GM12872 (cell line): ENCODE measurements at regions not wholly inside any gene's neighbourhood (a gene's known extent, or its start where the extent isn't known, plus 50 kb on each side); places are given as distances from the start of the nearest gene placed in this dataset.

Experiments used
- TF ChIP-seq, protein P1 (sequence below): IDR thresholded peaks from 3 replicates; pipeline ENCODE4 v1.5.1; 2011; ENCODE audit warnings: low read depth, mild to moderate bottlenecking, low read length, moderate library complexity; ENCODE audit not compliant: insufficient read depth

DNA sequence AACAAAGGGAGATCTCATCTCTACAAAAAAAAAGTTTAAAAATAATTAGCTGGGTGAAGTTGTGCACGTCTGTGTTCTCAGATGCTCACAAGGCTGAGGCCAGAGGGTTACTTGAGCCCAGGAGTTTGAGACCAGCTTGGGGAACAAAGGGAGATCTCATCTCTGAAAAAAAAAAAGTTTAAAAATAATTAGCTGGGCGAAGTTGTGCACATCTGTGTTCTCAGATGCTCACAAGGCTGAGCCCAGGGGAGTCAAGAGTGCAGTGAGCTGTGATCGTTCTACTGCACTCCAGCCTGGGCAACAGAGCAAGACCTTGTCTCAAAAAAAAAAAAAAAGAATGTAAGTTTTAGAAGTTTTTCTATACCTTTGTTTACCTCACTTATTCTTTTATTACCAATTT lies 127.3 kb downstream of the FGF9 start:
- TF ChIP-seq, protein P1, sequence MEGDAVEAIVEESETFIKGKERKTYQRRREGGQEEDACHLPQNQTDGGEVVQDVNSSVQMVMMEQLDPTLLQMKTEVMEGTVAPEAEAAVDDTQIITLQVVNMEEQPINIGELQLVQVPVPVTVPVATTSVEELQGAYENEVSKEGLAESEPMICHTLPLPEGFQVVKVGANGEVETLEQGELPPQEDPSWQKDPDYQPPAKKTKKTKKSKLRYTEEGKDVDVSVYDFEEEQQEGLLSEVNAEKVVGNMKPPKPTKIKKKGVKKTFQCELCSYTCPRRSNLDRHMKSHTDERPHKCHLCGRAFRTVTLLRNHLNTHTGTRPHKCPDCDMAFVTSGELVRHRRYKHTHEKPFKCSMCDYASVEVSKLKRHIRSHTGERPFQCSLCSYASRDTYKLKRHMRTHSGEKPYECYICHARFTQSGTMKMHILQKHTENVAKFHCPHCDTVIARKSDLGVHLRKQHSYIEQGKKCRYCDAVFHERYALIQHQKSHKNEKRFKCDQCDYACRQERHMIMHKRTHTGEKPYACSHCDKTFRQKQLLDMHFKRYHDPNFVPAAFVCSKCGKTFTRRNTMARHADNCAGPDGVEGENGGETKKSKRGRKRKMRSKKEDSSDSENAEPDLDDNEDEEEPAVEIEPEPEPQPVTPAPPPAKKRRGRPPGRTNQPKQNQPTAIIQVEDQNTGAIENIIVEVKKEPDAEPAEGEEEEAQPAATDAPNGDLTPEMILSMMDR, result no peak

DNA sequence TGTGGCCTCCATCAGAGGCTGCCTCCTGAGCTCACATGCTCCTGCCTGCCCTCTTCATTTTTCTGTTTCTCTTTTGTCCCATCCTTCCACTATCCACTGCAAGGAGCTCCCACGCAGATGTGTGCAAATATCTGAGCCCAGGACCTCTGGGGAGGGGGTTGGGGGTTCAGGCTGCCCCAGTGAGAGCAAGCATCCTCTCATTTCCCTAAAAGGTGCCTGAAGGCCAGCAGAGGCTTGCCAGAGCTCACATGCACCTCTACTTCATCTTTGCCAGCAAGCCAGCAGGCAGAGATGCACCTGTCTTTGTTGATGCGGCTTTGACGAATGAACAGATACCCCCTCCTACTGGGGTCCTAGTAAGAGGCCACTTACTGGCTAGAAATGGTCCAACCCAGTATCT lies 128.8 kb downstream of the FGF9 start:
- TF ChIP-seq, protein P1, result no peak

DNA sequence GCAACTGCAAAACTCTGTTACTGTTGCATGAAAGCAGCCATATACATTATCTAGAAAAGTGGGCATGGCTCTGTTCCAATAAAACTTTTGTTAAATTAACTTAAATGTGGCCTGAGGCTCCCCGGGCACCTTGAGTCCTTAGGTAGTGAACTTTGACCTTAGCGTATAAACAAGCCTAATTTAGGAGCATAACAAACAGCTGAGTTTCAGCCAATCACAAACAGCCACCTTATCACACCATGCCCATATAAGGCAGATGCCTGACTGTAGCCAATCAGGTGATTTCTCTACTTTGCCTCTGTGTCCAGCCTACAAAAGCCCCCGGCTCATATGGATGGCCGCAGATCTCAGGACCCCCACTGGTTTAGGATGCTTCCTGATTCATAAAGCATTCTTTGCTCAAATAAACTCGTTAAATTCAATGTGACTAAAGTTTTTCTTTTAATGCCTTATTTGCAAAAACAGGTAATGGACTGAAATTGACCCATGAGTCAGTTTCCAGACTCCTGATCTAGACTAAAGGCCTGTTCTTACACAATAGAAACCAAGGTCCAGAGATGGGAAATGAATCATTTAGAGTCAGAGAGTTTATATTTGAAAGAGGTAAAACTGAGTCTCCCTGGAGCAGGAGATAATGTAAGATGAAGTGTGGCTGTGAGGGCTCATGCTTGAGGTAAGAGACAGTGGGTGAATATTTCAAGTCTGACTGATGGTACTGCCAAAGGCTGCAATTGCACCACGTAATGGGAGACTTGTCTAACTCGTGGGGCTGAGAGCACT lies 130.2 kb downstream of the FGF9 start:
- TF ChIP-seq, protein P1, result no peak

DNA sequence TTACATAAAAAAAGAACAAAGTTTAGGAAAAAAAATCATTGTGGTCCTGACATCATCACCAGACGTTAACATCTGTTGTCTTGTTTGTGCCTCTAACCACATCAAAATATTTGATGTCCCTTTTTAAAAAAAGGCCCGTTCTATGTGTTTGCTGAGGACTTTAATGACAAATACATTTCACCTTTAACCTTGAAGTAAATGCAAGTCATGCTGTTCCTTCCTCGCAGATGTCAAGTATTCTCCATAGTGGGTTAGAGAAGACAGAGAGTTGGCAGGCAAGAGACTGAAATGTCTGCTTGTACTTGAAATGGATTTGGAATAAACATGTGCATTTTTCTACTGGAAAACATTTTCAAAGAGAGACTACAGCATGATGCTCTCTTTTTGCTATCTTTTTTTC lies 134.9 kb downstream of the FGF9 start:
- TF ChIP-seq, protein P1, result no peak

DNA sequence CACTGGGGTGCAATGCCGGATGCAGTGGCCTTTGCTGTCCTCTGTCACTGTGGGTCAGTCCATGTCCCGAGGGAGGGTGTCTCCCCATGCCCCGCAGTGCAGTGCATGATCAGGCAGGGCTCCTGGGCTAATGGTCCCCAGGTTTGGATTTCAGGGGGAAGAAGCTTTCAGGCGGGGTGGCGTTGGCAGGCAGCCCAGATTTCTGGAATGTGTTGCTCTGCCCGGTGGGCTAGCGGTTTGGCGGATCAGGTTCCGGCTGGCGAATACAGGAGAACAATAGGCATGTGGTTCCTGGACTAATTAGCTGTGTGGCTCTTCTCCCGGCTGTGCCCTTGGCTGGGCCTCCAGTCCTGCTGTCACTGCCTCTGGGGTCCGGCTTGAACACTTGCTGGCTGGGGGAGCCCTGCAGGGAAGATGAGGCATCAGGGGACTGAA lies 141.3 kb downstream of the FGF9 start:
- TF ChIP-seq, protein P1, result no peak

DNA sequence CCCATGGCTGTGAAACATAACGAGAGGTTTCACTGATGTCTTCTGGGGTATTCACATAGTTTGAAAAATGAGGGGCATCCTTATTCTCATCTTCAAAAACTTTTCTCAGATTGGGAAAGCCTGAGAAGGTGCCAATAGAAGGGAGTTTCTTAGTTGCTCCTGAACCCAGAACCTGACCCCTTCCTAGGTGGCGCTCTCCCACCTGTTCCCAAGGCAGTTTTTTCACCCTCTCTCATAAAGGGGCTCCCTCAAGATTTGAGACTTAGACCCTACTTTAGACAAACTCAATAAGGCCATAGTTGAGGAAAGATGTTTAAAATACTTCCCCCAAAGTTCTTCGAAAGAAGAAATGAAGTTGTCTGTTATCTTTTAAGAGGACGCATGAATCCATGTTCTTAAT lies 142.2 kb downstream of the FGF9 start:
- TF ChIP-seq, protein P1, result peak; percentile 18; the same call in 1 of the 3 replicates

DNA sequence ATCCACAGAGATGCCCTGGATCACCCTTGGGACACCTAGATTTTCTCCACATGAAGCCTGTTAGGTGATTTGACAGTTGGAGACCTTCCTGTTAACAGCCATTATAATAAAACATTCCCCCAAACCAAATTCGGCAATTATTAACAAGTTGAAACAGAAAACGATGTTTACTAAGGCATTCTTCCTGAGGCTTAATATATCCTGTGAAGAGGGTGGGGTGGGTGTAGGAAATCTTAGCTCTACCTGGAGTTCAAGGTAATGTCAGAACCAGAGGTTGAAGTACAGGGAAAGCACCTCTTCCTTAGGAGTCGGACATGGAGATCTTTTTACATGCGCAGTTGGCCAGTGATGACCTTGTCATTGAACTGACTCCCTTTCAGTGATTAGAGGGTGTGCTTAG lies 143.0 kb downstream of the FGF9 start:
- TF ChIP-seq, protein P1, result no peak
